GM21381 (cell line): ENCODE measurements at regions not wholly inside any gene's neighbourhood (a gene's known extent, or its start where the extent isn't known, plus 50 kb on each side); places are given as distances from the start of the nearest gene placed in this dataset.

Experiments used
- ATAC-seq: cut with Tn5 transposase; IDR thresholded peaks from one replicate; pipeline ENCODE4 v1.9.1; 2021; ENCODE audit warnings: mild to moderate bottlenecking, moderate library complexity; ENCODE audit not compliant: unreplicated experiment

DNA sequence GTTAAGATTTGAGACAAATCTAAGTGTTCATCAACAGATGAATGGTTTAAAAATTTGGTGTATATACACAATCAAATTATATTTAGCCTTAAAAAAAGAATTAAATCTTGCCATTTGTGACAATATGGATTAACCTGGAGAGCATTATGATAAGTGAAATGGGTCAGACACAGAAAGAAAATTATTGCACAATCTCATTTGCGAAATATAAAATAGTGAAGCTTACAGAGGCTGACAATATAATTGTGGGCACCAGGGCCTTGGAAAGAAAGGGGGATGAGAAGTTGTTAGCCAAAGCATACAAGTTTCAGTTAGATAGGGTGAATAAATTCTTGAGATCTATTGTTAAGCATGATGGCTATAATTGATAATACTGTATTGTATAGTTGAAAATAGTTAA, 883.0 kb downstream of the TECRL start:
- no peak for ATAC-seq

DNA sequence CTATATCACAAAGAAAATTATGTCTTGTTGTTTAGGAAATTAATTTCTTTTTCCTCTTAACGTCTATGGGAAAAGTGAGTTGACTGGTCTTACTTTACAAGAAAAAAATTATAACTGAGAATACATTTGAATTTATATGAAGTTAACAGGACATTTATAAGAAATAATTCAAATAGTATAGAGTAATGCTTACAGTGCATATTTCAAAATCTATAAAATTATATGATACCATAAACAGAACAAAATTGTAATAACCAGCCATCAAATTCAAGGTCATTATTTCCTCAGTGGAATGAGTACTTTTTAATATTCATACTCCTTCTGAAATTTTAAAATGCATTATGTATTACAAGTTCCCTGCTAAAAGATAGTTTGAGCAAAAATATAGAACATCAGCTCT, 884.5 kb downstream of the TECRL start:
- ATAC-seq: no peak

DNA sequence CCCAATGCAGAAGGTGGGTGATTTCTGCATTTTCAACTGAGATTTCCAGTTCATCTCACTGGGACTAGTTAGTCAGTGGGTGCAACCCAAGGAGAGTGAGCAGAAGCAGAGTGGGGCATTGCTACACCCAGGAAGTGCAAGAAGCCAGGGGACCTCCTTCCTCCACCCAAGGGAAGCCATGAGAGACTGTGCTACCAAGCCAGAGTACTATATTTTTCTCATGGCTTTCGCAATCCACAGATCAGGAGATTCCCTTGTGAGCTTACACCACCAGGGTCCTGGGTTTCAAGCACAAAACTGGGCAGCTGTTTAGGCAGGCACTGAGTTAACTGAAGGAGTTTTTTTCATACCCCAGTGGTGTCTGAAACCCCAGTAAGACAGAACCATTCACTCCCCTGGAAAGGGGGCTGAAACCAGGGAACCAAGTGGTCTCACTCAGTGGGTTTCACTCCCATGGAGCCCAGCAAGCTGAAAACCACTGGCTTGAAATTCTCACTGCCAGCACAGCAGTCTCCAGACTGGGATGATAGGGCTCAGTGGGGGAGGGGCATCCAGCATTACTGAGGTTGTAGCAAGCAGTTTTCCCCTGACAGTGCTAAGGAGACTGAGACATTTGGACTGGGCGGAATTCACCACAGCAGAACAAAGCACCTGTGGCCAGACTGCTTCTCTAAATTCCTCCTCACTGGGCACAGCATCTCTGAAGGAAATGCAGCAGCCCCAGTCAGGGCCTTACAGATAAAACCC, 903.4 kb downstream of the TECRL start:
- no peak for ATAC-seq

DNA sequence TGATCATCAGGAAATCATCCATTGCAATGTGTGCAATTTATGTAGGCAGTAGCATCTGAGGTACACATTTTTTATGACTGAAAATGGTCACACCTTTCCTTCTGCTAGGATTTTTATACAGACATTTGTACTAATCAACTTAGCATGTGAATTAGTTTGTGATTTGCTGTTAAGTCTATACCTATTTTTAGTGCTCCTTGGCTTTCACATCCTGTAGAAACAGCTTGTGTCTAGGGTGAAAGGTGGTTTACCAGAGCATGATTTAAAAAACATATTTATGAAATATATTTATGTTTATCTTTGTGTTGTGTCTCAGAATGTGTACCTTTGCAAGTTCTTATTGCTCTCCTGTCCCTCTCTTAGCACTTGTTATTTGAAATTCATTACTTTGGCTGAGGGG, 916.0 kb downstream of the TECRL start:
- no peak for ATAC-seq

DNA sequence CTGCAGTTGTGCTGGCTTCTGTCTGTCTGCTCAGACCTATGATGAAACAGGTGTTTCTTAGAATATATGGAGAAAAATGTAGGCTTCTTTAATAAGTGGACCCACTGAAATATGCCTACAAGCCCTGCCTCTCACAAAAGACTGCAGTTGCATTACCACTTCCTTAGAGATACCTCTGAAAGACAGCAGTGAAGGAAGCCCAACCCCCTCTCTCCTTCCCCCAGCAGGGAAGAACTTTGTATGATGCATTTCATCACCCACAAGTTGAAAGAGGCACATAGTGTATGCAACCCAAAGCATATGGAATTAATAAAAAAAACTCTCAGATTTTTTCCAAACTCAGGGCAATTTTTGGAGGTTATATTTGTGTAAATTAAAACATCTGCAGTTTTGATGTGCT, 916.7 kb downstream of the TECRL start:
- no peak for ATAC-seq

DNA sequence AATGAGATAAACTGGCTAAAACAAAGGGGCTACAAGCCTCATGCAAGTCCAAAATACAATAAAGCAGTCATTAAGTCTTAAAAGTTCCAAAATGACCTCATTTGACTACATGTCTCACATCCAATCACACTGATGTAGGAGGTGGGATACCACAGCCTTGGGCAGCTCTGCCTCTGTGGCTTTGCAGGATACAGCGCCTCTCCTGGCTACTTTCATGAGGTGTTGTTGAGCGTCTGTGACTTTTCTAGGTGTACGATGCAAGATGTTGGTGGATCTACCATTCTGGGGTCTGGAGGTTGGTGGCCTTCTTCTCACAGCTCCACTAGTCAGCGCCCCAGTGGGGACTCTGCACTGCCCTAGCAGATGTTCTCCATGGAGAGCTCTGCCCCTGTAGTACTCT, 944.9 kb downstream of the TECRL start:
- ATAC-seq: no peak

DNA sequence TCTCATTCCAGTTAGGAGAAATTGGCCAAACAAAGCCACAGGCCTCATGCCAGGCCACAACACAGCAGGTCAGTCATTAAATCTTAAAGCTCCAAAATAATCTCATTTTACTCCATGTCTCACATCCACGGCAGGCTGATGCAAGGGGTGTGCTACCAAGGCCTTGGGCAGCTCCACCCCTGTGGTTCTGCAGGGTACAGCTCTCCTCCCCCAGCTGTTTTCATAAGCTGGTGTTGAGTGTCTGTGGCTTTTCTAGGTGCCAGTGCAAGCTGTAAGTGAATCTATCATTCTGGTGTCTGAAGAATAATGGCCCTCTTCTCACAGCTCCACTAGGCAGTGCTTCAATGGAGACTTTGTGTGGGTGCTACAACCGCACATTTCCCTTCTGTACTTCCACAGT, 949.2 kb downstream of the TECRL start:
- ATAC-seq: no peak

DNA sequence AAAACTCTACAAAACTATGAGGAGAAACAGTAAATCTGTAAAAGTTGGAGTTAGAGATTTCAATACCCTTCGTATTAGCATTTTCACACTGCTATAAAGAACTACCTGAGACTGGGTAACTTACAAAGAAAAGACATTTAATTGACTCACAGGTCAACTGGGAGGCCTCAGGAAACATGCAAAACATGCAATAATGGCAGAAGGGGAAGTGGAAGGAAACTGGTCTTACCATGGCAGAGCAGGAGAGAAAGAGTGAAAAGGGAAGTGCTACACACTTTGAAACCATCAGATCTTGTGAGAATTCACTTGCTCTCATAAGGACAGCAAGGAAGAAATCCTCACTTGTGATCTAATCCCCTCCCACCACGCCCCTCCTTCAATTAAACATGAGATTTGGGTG, 949.9 kb downstream of the TECRL start:
- ATAC-seq: no peak

GRCh38 chr4:63458010-63458409, 951.2 kb downstream of the TECRL start:
- no peak for ATAC-seq

- no peak for ATAC-seq
Observed at GRCh38 chr4:63440236-63440635, 969.0 kb downstream of the TECRL start.

- ATAC-seq: no peak
Observed at GRCh38 chr4:63430105-63430504, 979.1 kb downstream of the TECRL start.

- ATAC-seq: no peak
Observed at GRCh38 chr4:63396269-63396668, 1013.0 kb downstream of the TECRL start.

GRCh38 chr4:63393544-63393943, 1015.7 kb downstream of the TECRL start:
- ATAC-seq: no peak

- ATAC-seq: no peak
Observed at GRCh38 chr4:63379750-63380522, 1029.3 kb downstream of the TECRL start.

- ATAC-seq: no peak
Observed at GRCh38 chr4:63371001-63371400, 1038.2 kb downstream of the TECRL start.

DNA sequence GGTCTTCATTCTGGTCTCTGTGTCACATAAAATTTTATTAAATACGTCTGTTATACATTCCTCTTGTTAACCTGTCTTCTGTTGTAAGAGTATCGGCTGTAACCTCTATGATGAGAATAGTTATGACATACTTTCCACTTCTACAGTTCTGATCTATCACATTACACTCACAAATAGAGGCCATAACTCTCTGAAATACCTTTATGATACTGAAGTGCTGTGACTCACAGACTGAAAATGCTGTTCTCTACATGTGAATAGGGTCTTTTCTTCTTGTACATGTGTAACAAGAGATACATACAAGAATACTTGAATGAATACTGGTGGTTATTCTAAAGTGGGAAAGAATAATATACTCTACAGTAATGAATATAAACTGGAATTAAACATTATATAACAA, 1047.6 kb downstream of the TECRL start:
- no peak for ATAC-seq

DNA sequence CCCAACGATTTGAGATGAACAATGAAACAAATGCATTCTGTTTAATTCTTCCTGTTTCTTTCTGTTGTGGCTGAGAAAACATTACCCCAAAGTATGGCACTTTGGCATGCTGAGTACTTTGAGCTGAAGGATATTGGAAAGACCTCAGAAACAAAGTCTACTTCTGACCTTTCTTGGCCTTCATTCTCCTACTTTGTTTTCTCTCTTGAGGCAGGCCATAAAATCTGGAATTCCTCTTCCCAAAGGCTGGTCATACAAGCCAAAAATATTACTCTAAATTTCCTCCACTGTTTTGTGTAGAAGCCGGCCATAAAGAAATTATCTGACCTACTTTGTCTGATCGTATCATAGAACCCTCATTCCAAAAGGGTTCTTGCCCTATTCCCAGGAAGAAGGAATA, 1048.2 kb downstream of the TECRL start:
- ATAC-seq: no peak

DNA sequence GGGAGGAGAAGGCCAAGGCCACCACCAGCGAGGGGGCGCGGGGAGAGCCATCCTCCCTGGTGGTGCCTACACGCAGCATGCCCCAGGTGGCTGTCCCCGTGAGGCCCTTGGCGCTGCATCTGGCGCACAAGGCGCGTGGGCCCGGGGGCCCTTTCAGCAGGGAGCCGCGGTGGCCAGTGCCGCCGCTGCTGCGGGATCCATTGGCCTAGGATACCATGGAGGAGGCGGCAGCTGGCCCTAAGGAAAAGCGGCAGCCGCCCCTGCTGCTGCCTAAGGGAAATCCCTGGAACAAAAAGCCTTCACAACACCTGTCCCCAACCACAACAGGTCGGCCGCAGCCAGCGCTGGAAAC, 1059.6 kb downstream of the TECRL start:
- no peak for ATAC-seq

DNA sequence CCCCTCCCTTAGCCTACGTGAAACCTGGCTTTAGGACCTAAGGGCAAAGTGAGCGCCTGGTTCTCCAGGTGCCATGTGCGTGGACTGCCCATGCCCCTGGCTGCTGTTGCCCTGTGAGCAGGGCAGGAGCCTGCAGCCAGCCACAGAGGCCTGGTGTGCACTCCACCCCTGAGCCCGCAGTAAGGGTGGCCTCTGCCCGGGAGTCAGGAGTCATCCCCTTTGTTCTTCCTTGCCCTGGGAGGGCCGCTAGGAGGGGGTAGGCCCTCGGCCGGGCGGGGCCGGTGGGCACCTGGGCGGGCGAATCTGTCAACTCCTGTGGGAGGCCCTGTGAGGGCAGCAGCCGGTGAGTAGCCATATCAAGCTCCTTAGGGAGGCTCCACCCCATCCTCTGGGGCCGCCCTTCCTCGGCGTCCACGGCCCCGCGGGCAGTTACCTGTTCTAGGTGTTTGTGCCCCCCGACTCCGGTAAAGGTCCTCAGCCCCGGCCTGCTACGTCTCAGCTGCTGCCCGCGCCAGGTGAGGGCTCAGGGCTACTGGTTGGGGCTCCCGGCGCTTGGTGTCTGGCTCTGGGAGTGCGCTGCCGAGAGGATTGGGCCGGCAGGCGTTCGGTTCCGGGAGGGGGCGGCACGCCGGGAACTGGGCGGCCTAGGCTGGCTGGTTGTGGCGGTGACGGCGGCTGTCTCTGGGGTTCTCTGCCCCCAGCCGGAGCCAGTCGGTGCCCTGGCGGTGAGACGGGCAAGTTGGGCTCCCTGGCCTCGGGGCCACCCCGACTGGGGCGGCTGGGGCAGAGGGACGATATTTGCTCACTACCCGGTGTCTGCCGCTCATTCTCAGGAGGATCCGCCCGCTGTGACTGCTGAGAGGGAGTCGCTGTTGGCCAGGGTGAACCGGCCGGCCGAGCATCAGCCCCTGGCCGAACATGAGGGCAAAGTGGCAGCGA, 1060.2 kb downstream of the TECRL start:
- ATAC-seq: no peak

GRCh38 chr4:63325140-63325539, 1084.1 kb downstream of the TECRL start:
- no peak for ATAC-seq

DNA sequence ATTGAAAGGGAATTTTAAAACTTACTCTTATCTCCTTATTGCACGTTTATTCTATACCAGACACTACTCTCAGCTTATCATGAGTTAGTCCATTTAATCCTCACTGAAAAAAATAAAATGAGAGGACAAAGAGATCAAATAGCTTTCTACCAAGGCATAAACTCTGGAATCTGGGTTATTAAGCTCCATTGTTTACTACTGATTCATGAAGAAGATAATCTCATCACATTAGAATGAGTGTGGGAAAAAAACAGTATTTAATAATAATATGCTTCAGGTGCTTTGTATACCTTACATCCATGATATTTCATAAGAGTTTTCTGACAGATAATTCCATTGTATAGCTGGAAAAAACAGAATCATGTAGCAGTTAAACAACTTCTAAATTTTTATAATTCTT, 1092.6 kb downstream of the TECRL start:
- no peak for ATAC-seq

GRCh38 chr4:63315651-63316050, 1093.6 kb downstream of the TECRL start:
- no peak for ATAC-seq
